NB4 (cell line): ENCODE measurements at regions not wholly inside any gene's neighbourhood (a gene's known extent, or its start where the extent isn't known, plus 50 kb on each side); places are given as distances from the start of the nearest gene placed in this dataset.
A peak's percentile ranks its signal among the peaks of the same experiment; 100 is the strongest.

Experiments
- DNase-seq: peaks from one replicate; pipeline ENCODE4 v3.0.0; 2010; ENCODE audit warnings: low read depth
- H3K4me3 ChIP-seq: one replicate; pipeline ENCODE4 v1.5.1; 2011; ENCODE audit warnings: mild to moderate bottlenecking, low read depth, low read length, moderate library complexity
- CTCF ChIP-seq: IDR thresholded peaks from one replicate; pipeline ENCODE4 v1.5.1; 2012; ENCODE audit warnings: low read depth, low read length
- MAX ChIP-seq: IDR thresholded peaks from 2 replicates; pipeline ENCODE4 v1.6.1; 2011; ENCODE audit warnings: low read depth, low read length
- MYC ChIP-seq: IDR thresholded peaks from 2 replicates; pipeline ENCODE4 v1.6.1; 2011; ENCODE audit warnings: low read depth, low read length
- POLR2A ChIP-seq: IDR thresholded peaks from 2 replicates; pipeline ENCODE4 v1.6.1; 2011; ENCODE audit warnings: mild to moderate bottlenecking; ENCODE audit not compliant: insufficient read length; ENCODE audit errors: extremely low read depth

GRCh38 chr20:16801919-16802651 is 53.9 kb downstream of the OTOR start:
- no peak overlapping the region for H3K4me3 ChIP-seq
- TF ChIP-seq MYC (no peak), CTCF (peak; percentile 90), MAX (peak; percentile 67)
- DNase-seq = peak; percentile 67

GRCh38 chr20:16802652-16802935 is 54.4 kb downstream of the OTOR start:
- DNase-seq = no peak
- H3K4me3 ChIP-seq = no peak overlapping the region
- TF ChIP-seq MYC = no peak
- no peak for TF ChIP-seq MAX
- no peak for TF ChIP-seq POLR2A

- H3K4me3 ChIP-seq = no peak overlapping the region
- TF ChIP-seq CTCF = peak; percentile 88
- no peak for TF ChIP-seq POLR2A
- no peak for TF ChIP-seq MYC
- peak; percentile 67 for DNase-seq
Measured at GRCh38 chr20:16803965-16804792, 56.0 kb downstream of the OTOR start.

- no peak overlapping the region for H3K4me3 ChIP-seq
- no peak for DNase-seq
- TF ChIP-seq MAX (no peak), CTCF (no peak)
Measured at GRCh38 chr20:16804793-16805187, 56.6 kb downstream of the OTOR start.

GRCh38 chr20:16806061-16806460 is 57.9 kb downstream of the OTOR start:
- DNase-seq = no peak
- no peak overlapping the region for H3K4me3 ChIP-seq
- TF ChIP-seq MAX (no peak), MYC (no peak), POLR2A (no peak), CTCF (no peak)

GRCh38 chr20:16806886-16807285 is 58.7 kb downstream of the OTOR start:
- no peak for TF ChIP-seq CTCF
- no peak for TF ChIP-seq MYC
- no peak for DNase-seq
- H3K4me3 ChIP-seq = no peak overlapping the region
